H9 (cell line): ENCODE measurements at regions not wholly inside any gene's neighbourhood (a gene's known extent, or its start where the extent isn't known, plus 50 kb on each side); places are given as distances from the start of the nearest gene placed in this dataset.
"Not testable (repeated sequence)": the region's sequence is repeated elsewhere in the genome, so short reads cannot be mapped to it uniquely, and the experiment has no call there.

Source experiments
- DNase-seq: peaks from one replicate; pipeline ENCODE4 v3.0.0-alpha.2; 2017
- H2AFZ ChIP-seq: one replicate; pipeline ENCODE4 v1.6.1; 2013; ENCODE audit warnings: mild to moderate bottlenecking, low read length, control low read depth, moderate library complexity
- H2AK5ac ChIP-seq: 2 replicates; pipeline ENCODE4 v1.6.1; 2013; ENCODE audit warnings: low read length, control low read depth, mixed read lengths; ENCODE audit not compliant: insufficient read length
- H2BK120ac ChIP-seq: one replicate; pipeline ENCODE4 v1.6.1; 2013; ENCODE audit warnings: low read depth, mild to moderate bottlenecking, low read length, control low read depth, inconsistent platforms; ENCODE audit not compliant: poor library complexity, severe bottlenecking
- H2BK12ac ChIP-seq: 2 replicates; pipeline ENCODE4 v1.6.1; 2013; ENCODE audit warnings: low read length, control low read depth, mixed read lengths, low read depth; ENCODE audit not compliant: insufficient read length
- H2BK15ac ChIP-seq: 2 replicates; pipeline ENCODE4 v1.6.1; 2013; ENCODE audit warnings: low read depth, low read length, control low read depth
- H2BK20ac ChIP-seq: one replicate; pipeline ENCODE4 v1.6.1; 2013; ENCODE audit warnings: low read depth, mild to moderate bottlenecking, low read length, control low read depth, inconsistent platforms; ENCODE audit not compliant: poor library complexity, severe bottlenecking
- H2BK5ac ChIP-seq: 2 replicates; pipeline ENCODE4 v1.6.1; 2013; ENCODE audit warnings: low read length, control low read depth, mixed read lengths; ENCODE audit not compliant: insufficient read length
- H3K14ac ChIP-seq: 2 replicates; pipeline ENCODE4 v1.6.1; 2013; ENCODE audit warnings: low read length, control low read depth; ENCODE audit not compliant: insufficient read depth
- H3K18ac ChIP-seq: 2 replicates; pipeline ENCODE4 v1.6.1; 2013; ENCODE audit warnings: low read depth, mild to moderate bottlenecking, mixed read lengths, low read length, control low read depth; ENCODE audit not compliant: insufficient read length
- H3K23ac ChIP-seq: 2 replicates; pipeline ENCODE4 v1.6.1; 2013; ENCODE audit warnings: low read length, control low read depth, mixed read lengths, low read depth; ENCODE audit not compliant: insufficient read length
- H3K23me2 ChIP-seq: 2 replicates; pipeline ENCODE4 v1.6.1; 2013; ENCODE audit warnings: low read depth, mild to moderate bottlenecking, mixed read lengths, low read length, control low read depth; ENCODE audit not compliant: insufficient read length, poor library complexity, severe bottlenecking
- H3K27ac ChIP-seq: 2 replicates; pipeline ENCODE4 v1.5.1; 2013; ENCODE audit warnings: low read length, control low read depth, mixed read lengths, low read depth; ENCODE audit not compliant: insufficient read length
- H3K27me3 ChIP-seq: 2 replicates; pipeline ENCODE4 v1.6.1; 2013; ENCODE audit warnings: low read length, control low read depth, inconsistent platforms; ENCODE audit not compliant: insufficient read depth
- H3K4ac ChIP-seq: 2 replicates; pipeline ENCODE4 v1.6.1; 2013; ENCODE audit warnings: low read depth, mild to moderate bottlenecking, control low read depth, inconsistent platforms, low read length, moderate library complexity
- H3K4me1 ChIP-seq: 2 replicates; pipeline ENCODE4 v1.6.1; 2013; ENCODE audit warnings: low read length, control low read depth, inconsistent platforms; ENCODE audit not compliant: insufficient read depth
- H3K4me2 ChIP-seq: 2 replicates; pipeline ENCODE4 v1.6.1; 2013; ENCODE audit warnings: low read length, control low read depth, mixed read lengths; ENCODE audit not compliant: insufficient read length, insufficient read depth
- H3K56ac ChIP-seq: 2 replicates; pipeline ENCODE4 v1.6.1; 2013; ENCODE audit warnings: low read depth, mild to moderate bottlenecking, mixed read lengths, low read length, control low read depth; ENCODE audit not compliant: insufficient read length
- H3K79me1 ChIP-seq: 2 replicates; pipeline ENCODE4 v1.6.1; 2013; ENCODE audit warnings: low read depth, mild to moderate bottlenecking, moderate library complexity, low read length, control low read depth, inconsistent platforms; ENCODE audit not compliant: insufficient read depth, poor library complexity, severe bottlenecking
- H3K79me2 ChIP-seq: 2 replicates; pipeline ENCODE4 v1.6.1; 2013; ENCODE audit warnings: low read length, control low read depth, inconsistent platforms; ENCODE audit not compliant: insufficient read depth
- H3K9ac ChIP-seq: 2 replicates; pipeline ENCODE4 v1.6.1; 2013; ENCODE audit warnings: low read length, control low read depth, mixed read lengths; ENCODE audit not compliant: insufficient read length; ENCODE audit errors: extremely low read depth
- H3K9me3 ChIP-seq: one replicate; pipeline ENCODE4 v1.6.1; 2013; ENCODE audit warnings: low read depth, low read length, inconsistent platforms; ENCODE audit not compliant: control insufficient read depth
- H3T11ph ChIP-seq: one replicate; pipeline ENCODE4 v1.6.1; 2013; ENCODE audit warnings: mild to moderate bottlenecking, low read length, control low read depth, inconsistent platforms
- H4K20me1 ChIP-seq: one replicate; pipeline ENCODE4 v1.6.1; 2013; ENCODE audit not compliant: control insufficient read depth, insufficient read length, insufficient read depth
- H4K5ac ChIP-seq: 2 replicates; pipeline ENCODE4 v1.6.1; 2013; ENCODE audit warnings: low read depth, mild to moderate bottlenecking, mixed read lengths, low read length, control low read depth; ENCODE audit not compliant: insufficient read length
- H4K8ac ChIP-seq: replicated peaks from 2 replicates; pipeline ENCODE4 v1.6.1; 2013; ENCODE audit warnings: low read length, control low read depth, mixed read lengths, low read depth; ENCODE audit not compliant: insufficient read length
- H4K91ac ChIP-seq: 2 replicates; pipeline ENCODE4 v1.6.1; 2013; ENCODE audit warnings: low read depth, mild to moderate bottlenecking, moderate library complexity, mixed read lengths, low read length, control low read depth; ENCODE audit not compliant: insufficient read length
- H3K27ac Mint-ChIP-seq, 3 experiments: 2 replicates in 2 of 3; 3 replicates in 1 of 3; pipeline ENCODE4 v1.8.0; 2020 to 2021; ENCODE audit warnings: mixed read lengths in 3 of 3, mild to moderate bottlenecking in 1 of 3, moderate library complexity in 1 of 3
- H3K27me3 Mint-ChIP-seq: 2 replicates; pipeline ENCODE4 v1.8.0; 2021; ENCODE audit warnings: low read depth, mild to moderate bottlenecking, moderate library complexity, mixed read lengths
- H3K36me3 Mint-ChIP-seq, 3 experiments: 2 replicates in 2 of 3; 3 replicates in 1 of 3; pipeline ENCODE4 v1.8.0; 2020 to 2021; ENCODE audit warnings: low read depth in 3 of 3, mixed read lengths in 3 of 3; ENCODE audit not compliant: insufficient read depth in 1 of 3
- H3K4me1 Mint-ChIP-seq, 2 experiments: 2 replicates each; pipeline ENCODE4 v1.8.0; 2020; ENCODE audit warnings: mixed read lengths in 2 of 2
- H3K4me3 Mint-ChIP-seq, 2 experiments: 2 replicates in 1 of 2; 3 replicates in 1 of 2; pipeline ENCODE4 v1.8.0; 2020 to 2021; ENCODE audit warnings: mild to moderate bottlenecking in 2 of 2, mixed read lengths in 2 of 2, moderate library complexity in 1 of 2
- H3K9me3 Mint-ChIP-seq, 2 experiments: 2 replicates in 1 of 2; 3 replicates in 1 of 2; pipeline ENCODE4 v1.8.0; 2020; ENCODE audit warnings: mild to moderate bottlenecking in 2 of 2, mixed read lengths in 2 of 2, moderate library complexity in 1 of 2
- WGBS: extraction: QIAGEN DNeasy Blood & Tissue Kit; methylation state at CpG from one replicate; pipeline ENCODE4 v1.1.7; 2013; ENCODE audit warnings: missing lambda C conversion rate, low lambda C conversion rate, mixed read lengths; ENCODE audit not compliant: insufficient read length; ENCODE audit errors: extremely low coverage; 5-methylcytosine and 5-hydroxymethylcytosine counted together

- H3K9me3 Mint-ChIP-seq, result peaks cover 18 to 23% of the 10 kb centered on the region in 2 experiments
- not testable (repeated sequence) for H3K23ac ChIP-seq, H2BK120ac ChIP-seq, H3T11ph ChIP-seq, H2AK5ac ChIP-seq, H2BK15ac ChIP-seq, H4K91ac ChIP-seq, H4K8ac ChIP-seq, H3K4me3 Mint-ChIP-seq, H3K23me2 ChIP-seq, H3K56ac ChIP-seq, H2BK5ac ChIP-seq, H3K27me3 ChIP-seq, H3K36me3 Mint-ChIP-seq, H4K20me1 ChIP-seq, H2BK12ac ChIP-seq, H3K27ac ChIP-seq, H3K18ac ChIP-seq, H2AFZ ChIP-seq, DNase-seq, H3K79me1 ChIP-seq, H4K5ac ChIP-seq, H3K14ac ChIP-seq, H3K4ac ChIP-seq, H3K79me2 ChIP-seq, H3K9me3 ChIP-seq, H3K4me2 ChIP-seq, H3K27ac Mint-ChIP-seq, H3K4me1 ChIP-seq, H3K9ac ChIP-seq, H3K27me3 Mint-ChIP-seq, H3K4me1 Mint-ChIP-seq, H2BK20ac ChIP-seq
- no CpG with 5 or more reads among the region's 2 CpGs for WGBS
Measured at GRCh38 chr2:89960570-89960969, 1269.1 kb downstream of the RPIA start.

GRCh38 chr2:89968567-89968966 is 1277.1 kb downstream of the RPIA start:
- not testable (repeated sequence) for H4K5ac ChIP-seq, H2BK12ac ChIP-seq, H4K20me1 ChIP-seq, H2BK120ac ChIP-seq, H3K9ac ChIP-seq, H2BK15ac ChIP-seq, H3T11ph ChIP-seq, H3K18ac ChIP-seq, H3K27ac Mint-ChIP-seq, H2AK5ac ChIP-seq, H3K23ac ChIP-seq, H3K14ac ChIP-seq, H4K91ac ChIP-seq, H3K4me2 ChIP-seq, H3K79me1 ChIP-seq, H3K4me1 ChIP-seq, H4K8ac ChIP-seq, H3K56ac ChIP-seq, H2BK5ac ChIP-seq, H2BK20ac ChIP-seq, H2AFZ ChIP-seq, H3K9me3 ChIP-seq, H3K27ac ChIP-seq, H3K23me2 ChIP-seq, H3K79me2 ChIP-seq, H3K4ac ChIP-seq, H3K27me3 Mint-ChIP-seq, H3K4me3 Mint-ChIP-seq, H3K27me3 ChIP-seq, H3K4me1 Mint-ChIP-seq, DNase-seq
- peaks cover 5 to 15% (median 9%) of the 10 kb centered on the region in 3 experiments; a peak in 4 of 7 replicates for H3K36me3 Mint-ChIP-seq
- no CpG with 5 or more reads among the region's 3 CpGs for WGBS
- peaks cover 48 to 60% of the 10 kb centered on the region in 2 experiments for H3K9me3 Mint-ChIP-seq
